AG04450 (cell line): ENCODE measurements at regions not wholly inside any gene's neighbourhood (a gene's known extent, or its start where the extent isn't known, plus 50 kb on each side); places are given as distances from the start of the nearest gene placed in this dataset.
"Not testable (repeated sequence)": the region's sequence is repeated elsewhere in the genome, so short reads cannot be mapped to it uniquely, and the experiment has no call there.

Source experiments
- CTCF ChIA-PET: fragments of 300-600, 350-600 bp; formaldehyde crosslinking; extraction: SDS; loops from one replicate; lab custom pipeline; 2022; ENCODE audit warnings: antibody characterized with exemption, inconsistent platforms; lab: Charles Lee
- POLR2A ChIA-PET: fragments of 350-600 bp; formaldehyde crosslinking; extraction: SDS; loops from one replicate; lab custom pipeline; 2021; ENCODE audit warnings: antibody characterized with exemption, inconsistent platforms; lab: Yijun Ruan, JAX
- DNase-seq: peaks from one replicate; pipeline ENCODE4 v3.0.0-alpha.2; 2011; ENCODE audit warnings: low read depth, low spot score
- H3K27ac ChIP-seq: one replicate; pipeline ENCODE4 v1.5.1; 2012; ENCODE audit warnings: low read depth, low read length, control low read depth
- H3K27me3 ChIP-seq: one replicate; pipeline ENCODE4 v1.6.0; 2012; ENCODE audit warnings: low read length; ENCODE audit not compliant: control insufficient read depth, insufficient read depth
- H3K4me3 ChIP-seq: 2 replicates; pipeline ENCODE4 v1.5.1; 2011; ENCODE audit warnings: mild to moderate bottlenecking, low read depth, low read length, control low read depth
- H3K9me3 ChIP-seq: 2 replicates; pipeline ENCODE4 v1.5.1; 2012; ENCODE audit warnings: low read length; ENCODE audit not compliant: control insufficient read depth, insufficient read depth
- TF ChIP-seq, protein P1 (sequence below): IDR thresholded peaks from 2 replicates; pipeline ENCODE4 v1.5.1; 2011; ENCODE audit warnings: low read depth, low read length, control low read depth, inconsistent platforms

DNA sequence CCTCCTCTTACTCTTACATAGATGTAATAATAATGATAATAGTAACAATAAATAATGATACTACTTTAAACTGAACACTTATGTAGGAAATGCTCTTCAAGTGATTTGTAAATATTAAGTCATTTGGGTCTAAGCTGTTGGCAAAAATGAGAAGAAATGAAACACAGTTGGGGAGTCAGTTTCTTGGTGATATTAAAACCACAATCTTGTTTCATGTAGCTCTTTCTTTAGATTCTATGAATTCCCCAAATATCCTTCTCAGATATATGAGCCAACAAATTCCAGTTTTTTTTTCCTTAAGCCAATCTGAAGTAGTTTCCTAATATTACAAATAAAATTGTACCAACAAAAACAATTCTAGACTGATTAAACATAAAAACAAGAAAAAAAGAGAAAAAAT, 1115.6 kb upstream of the CNTN5 start:
- TF ChIP-seq, protein P1, sequence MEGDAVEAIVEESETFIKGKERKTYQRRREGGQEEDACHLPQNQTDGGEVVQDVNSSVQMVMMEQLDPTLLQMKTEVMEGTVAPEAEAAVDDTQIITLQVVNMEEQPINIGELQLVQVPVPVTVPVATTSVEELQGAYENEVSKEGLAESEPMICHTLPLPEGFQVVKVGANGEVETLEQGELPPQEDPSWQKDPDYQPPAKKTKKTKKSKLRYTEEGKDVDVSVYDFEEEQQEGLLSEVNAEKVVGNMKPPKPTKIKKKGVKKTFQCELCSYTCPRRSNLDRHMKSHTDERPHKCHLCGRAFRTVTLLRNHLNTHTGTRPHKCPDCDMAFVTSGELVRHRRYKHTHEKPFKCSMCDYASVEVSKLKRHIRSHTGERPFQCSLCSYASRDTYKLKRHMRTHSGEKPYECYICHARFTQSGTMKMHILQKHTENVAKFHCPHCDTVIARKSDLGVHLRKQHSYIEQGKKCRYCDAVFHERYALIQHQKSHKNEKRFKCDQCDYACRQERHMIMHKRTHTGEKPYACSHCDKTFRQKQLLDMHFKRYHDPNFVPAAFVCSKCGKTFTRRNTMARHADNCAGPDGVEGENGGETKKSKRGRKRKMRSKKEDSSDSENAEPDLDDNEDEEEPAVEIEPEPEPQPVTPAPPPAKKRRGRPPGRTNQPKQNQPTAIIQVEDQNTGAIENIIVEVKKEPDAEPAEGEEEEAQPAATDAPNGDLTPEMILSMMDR: no peak
- Histone ChIP-seq H3K9me3 (no peaks in the 10 kb centered on the region), H3K27ac (no peak overlapping the region), H3K4me3 (no peak overlapping the region), H3K27me3 (no peaks in the 10 kb centered on the region)
- ChIA-PET CTCF (interaction anchor here (1.1 kb wide), 1 partner anchor 32 kb away, joined by 4 read pairs; no protein-coding TSS in a partner anchor), POLR2A (no interaction called here)
- DNase-seq: no peak

DNA sequence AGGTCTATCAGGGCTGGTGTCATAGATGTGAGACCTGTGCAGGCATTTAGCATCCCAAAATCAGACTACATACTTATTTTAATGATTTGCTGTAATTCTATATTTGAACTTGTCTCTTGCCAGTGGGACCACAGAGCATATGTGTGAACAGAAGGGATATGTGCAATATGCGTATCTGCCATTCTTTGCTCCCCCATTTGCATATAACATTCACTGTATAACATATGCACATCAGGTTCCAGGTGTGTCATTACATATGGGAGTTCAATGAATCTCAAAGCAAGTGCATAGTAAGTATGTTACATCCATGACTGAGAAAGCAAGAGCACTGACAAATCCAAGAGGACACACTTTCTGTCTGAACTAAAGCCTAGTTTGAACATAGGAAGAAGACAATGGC, 1115.1 kb upstream of the CNTN5 start:
- no peaks in the 10 kb centered on the region for H3K9me3 ChIP-seq
- H3K27ac ChIP-seq: no peak overlapping the region
- ChIA-PET POLR2A (no interaction called here), CTCF (no interaction called here)
- H3K27me3 ChIP-seq: no peaks in the 10 kb centered on the region
- TF ChIP-seq, protein P1: no peak
- no peak overlapping the region for H3K4me3 ChIP-seq
- no peak for DNase-seq

DNA sequence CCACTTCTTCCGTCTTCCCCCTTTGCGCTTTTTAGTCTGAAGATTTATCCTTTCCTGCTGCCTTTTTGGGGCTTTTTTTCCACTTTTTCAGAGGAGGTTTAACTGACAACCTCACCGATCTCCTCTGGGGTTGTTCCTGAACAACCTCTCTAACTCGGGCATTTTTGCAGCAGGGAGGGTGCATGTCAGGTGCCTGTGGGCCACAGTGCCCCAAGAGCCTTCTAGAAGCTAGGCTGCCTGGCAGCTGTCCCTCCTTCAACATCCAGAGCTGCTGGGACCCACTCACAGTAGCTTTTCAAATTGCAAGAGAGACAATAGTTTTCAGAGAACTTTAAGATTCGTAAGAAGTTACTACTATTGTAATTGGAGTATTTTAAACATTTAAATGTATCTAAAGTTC, 1112.4 kb upstream of the CNTN5 start:
- CTCF ChIA-PET: no interaction called here
- Histone ChIP-seq H3K9me3 (no peaks in the 10 kb centered on the region), H3K27me3 (no peaks in the 10 kb centered on the region), H3K27ac (no peak overlapping the region), H3K4me3 (no peak overlapping the region)
- DNase-seq: no peak
- TF ChIP-seq, protein P1: no peak
- POLR2A ChIA-PET: no interaction called here

DNA sequence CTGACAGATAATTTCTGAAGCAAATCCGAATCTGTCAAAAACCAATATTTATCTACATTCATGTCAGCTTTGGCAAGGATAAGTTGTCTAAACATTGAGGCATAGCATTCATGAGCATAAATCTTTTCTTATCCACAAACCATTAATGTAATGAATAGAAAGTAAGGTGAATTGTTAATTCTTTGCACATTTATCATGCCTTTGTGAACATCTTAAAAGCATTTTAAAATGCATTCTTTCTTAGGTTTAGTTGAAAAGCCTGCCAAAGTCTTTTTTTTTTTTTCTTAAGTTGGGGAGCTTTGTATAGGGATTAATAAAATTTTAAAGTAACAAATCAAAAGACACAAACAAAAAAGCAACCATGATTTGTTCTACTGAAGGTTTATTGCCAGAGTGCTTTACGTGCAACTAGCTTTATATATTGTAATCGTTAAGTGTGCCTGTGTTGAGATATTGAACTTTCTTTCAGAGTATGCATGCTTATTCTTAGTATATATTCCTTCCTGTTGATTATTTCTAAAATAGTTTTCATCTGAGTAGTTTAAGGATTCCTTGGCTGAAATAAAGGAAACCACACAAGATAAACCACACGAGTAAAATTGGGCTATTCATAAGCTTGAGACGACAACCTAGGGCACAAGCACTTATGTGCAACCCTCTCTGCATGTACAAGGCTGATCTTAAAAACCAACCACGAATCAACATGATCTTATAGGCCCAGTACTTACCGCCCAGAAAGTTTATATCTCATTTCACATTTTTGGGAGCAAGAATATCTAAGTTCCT, 1110.9 kb upstream of the CNTN5 start:
- ChIA-PET CTCF (no interaction called here), POLR2A (no interaction called here)
- peak; percentile 1 for DNase-seq
- no peak overlapping the region for H3K27ac ChIP-seq
- TF ChIP-seq, protein P1: no peak
- no peaks in the 10 kb centered on the region for H3K9me3 ChIP-seq
- H3K27me3 ChIP-seq: no peaks in the 10 kb centered on the region
- no peak overlapping the region for H3K4me3 ChIP-seq

DNA sequence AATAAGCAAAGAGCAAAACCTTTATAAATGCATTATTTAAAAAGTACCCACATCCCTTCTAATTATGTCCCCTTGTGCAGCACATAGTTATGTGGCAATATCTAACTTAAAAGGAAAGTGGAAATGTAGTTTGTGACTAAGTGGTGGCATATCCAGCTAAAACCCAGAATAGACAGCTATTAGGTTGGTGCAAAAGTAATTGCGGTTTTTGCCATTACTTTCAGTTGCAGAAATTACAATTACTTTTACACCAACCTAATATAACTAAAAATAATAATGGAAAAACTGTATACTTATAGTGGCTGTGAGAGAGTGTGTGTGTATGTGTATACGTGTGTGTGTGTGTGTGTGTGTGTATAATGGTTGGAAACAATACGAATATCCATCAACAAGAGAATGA, 1108.1 kb upstream of the CNTN5 start:
- CTCF ChIA-PET: interaction anchor here (0.8 kb wide), 1 partner anchor 1448 kb away, joined by 3 read pairs; no protein-coding TSS in a partner anchor
- H3K4me3 ChIP-seq: no peak overlapping the region
- DNase-seq: no peak
- H3K27ac ChIP-seq: no peak overlapping the region
- TF ChIP-seq, protein P1: no peak
- no peaks in the 10 kb centered on the region for H3K27me3 ChIP-seq
- no peaks in the 10 kb centered on the region for H3K9me3 ChIP-seq
- POLR2A ChIA-PET: no interaction called here

DNA sequence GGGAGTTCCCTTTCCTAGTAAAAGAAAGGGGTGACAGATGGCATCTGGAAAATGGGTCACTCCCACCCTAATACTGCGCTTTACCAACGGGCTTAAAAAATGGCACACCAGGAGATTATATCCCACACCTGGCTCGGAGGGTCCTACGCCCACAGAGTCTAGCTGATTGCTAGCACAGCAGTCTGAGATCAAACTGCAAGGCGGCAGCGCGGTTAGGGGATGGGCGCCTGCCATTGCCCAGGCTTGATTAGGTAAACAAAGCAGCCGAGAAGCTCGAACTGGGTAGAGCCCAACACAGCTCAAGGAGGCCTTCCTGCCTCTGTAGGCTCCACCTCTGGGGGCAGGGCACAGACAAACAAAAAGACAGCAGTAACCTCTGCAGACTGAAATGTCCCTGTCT, 1097.8 kb upstream of the CNTN5 start:
- H3K27me3 ChIP-seq, H3K9me3 ChIP-seq, DNase-seq, H3K27ac ChIP-seq, POLR2A ChIA-PET, H3K4me3 ChIP-seq, CTCF ChIA-PET: not testable (repeated sequence)
